H1 (cell line): ENCODE measurements at regions not wholly inside any gene's neighbourhood (a gene's known extent, or its start where the extent isn't known, plus 50 kb on each side); places are given as distances from the start of the nearest gene placed in this dataset.

ENCODE experiments used
- CTCF ChIA-PET: fragments of 300-600 bp; sonication (Branson Sonifier 250); formaldehyde crosslinking; loops from one replicate; lab custom pipeline; 2021; ENCODE audit not compliant: partially characterized antibody; lab: Charles Lee
- POLR2A ChIA-PET: fragments of 300-600 bp; sonication (Branson Sonifier 250); formaldehyde crosslinking; loops from one replicate; lab custom pipeline; 2021; ENCODE audit warnings: inconsistent platforms; ENCODE audit not compliant: partially characterized antibody; lab: Charles Lee
- DNase-seq, 2 experiments: peaks; one replicate each; pipeline versions ENCODE4 v3.0.0 to v3.0.0-alpha.2; 2010 to 2022; ENCODE audit warnings: low spot score in 2 of 2, low read depth in 1 of 2, mixed read lengths in 1 of 2
- FAIRE-seq: peaks from 2 replicates; lab custom pipeline; 2011; peaks lifted over from hg19 to GRCh38; lab: Jason Lieb, UNC
- H2AFZ ChIP-seq: 2 replicates; pipeline ENCODE4 v1.8.1; 2012; ENCODE audit warnings: low read length, inconsistent platforms
- H2AK5ac ChIP-seq: 2 replicates; pipeline ENCODE4 v1.6.1; 2013; ENCODE audit warnings: low read depth, low read length
- H2BK120ac ChIP-seq: replicated peaks from 2 replicates; pipeline ENCODE3; 2013; ENCODE audit warnings: low read depth, low read length, inconsistent platforms
- H2BK12ac ChIP-seq: 2 replicates; pipeline ENCODE4 v1.6.1; 2013; ENCODE audit warnings: low read depth, low read length
- H2BK15ac ChIP-seq: 2 replicates; pipeline ENCODE4 v1.6.1; 2013; ENCODE audit warnings: low read length
- H2BK20ac ChIP-seq: 2 replicates; pipeline ENCODE4 v1.6.1; 2013; ENCODE audit warnings: low read length
- H2BK5ac ChIP-seq: 2 replicates; pipeline ENCODE4 v1.6.1; 2013; ENCODE audit warnings: low read depth, low read length
- H3K14ac ChIP-seq: 2 replicates; pipeline ENCODE4 v1.6.1; 2013; ENCODE audit warnings: inconsistent platforms; ENCODE audit not compliant: insufficient read length
- H3K18ac ChIP-seq: 2 replicates; pipeline ENCODE4 v1.6.1; 2013; ENCODE audit warnings: low read length; ENCODE audit errors: extremely low read depth
- H3K23ac ChIP-seq: 2 replicates; pipeline ENCODE4 v1.6.1; 2013; ENCODE audit warnings: inconsistent platforms; ENCODE audit not compliant: insufficient read length
- H3K23me2 ChIP-seq: 2 replicates; pipeline ENCODE4 v1.6.1; 2013; ENCODE audit warnings: low read depth, low read length
- H3K27ac ChIP-seq: 2 replicates; pipeline ENCODE4 v1.6.1; 2011; ENCODE audit warnings: low read depth, low read length, inconsistent platforms
- H3K27me3 ChIP-seq, 4 experiments: replicated peaks in 1 of 4; 1 replicate in 1 of 4; 2 replicates in 3 of 4; pipeline versions ENCODE4 v1.6.1 to v1.8.1; 2011 to 2013; ENCODE audit warnings: low read length in 3 of 4, mild to moderate bottlenecking in 3 of 4, inconsistent platforms in 2 of 4, mixed read lengths in 2 of 4, moderate library complexity in 1 of 4; ENCODE audit not compliant: control insufficient read depth in 3 of 4, insufficient read depth in 3 of 4; ENCODE audit errors: extremely low read depth in 1 of 4
- H3K36me3 ChIP-seq, 4 experiments: 2 replicates each; pipeline versions ENCODE4 v1.6.1 to v1.8.1; 2011 to 2013; ENCODE audit warnings: mild to moderate bottlenecking in 4 of 4, low read length in 3 of 4, moderate library complexity in 2 of 4, control low read depth in 1 of 4, inconsistent platforms in 1 of 4; ENCODE audit not compliant: insufficient read depth in 4 of 4, control insufficient read depth in 2 of 4
- H3K4ac ChIP-seq: replicated peaks from 2 replicates; pipeline ENCODE3; 2013; ENCODE audit warnings: low read length, low read depth, mixed read lengths, inconsistent platforms; ENCODE audit not compliant: insufficient read length
- H3K4me1 ChIP-seq, 4 experiments: replicated peaks in 1 of 4; 1 replicate in 1 of 4; 2 replicates in 3 of 4; pipeline versions ENCODE4 v1.6.1 to v1.8.1; 2011 to 2013; ENCODE audit warnings: low read length in 3 of 4, inconsistent platforms in 2 of 4, mixed read lengths in 1 of 4; ENCODE audit not compliant: insufficient read depth in 4 of 4, control insufficient read depth in 3 of 4
- H3K4me2 ChIP-seq, 2 experiments: 2 replicates each; pipeline versions ENCODE4 v1.6.1 to v1.8.1; 2011 to 2013; ENCODE audit warnings: low read depth in 2 of 2, low read length in 2 of 2, control low read depth in 1 of 2, inconsistent platforms in 1 of 2, mild to moderate bottlenecking in 1 of 2; ENCODE audit not compliant: insufficient read depth in 1 of 2
- H3K4me3 ChIP-seq, 4 experiments: fragments of 200-600, 300-600 bp in 1 of 4; sonication (generic), shearing (Covaris generic), sonication (Bioruptor Twin) in 1 of 4; 2 replicates each; pipeline versions ENCODE4 v1.5.1 to v1.8.1; 2011 to 2016; ENCODE audit warnings: low read length in 4 of 4, low read depth in 3 of 4, control low read depth in 2 of 4, inconsistent platforms in 2 of 4, mild to moderate bottlenecking in 2 of 4, mixed read lengths in 1 of 4, moderate library complexity in 1 of 4; ENCODE audit not compliant: insufficient read depth in 2 of 4; ENCODE audit errors: extremely low read depth in 1 of 4
- H3K56ac ChIP-seq: replicated peaks from 2 replicates; pipeline ENCODE3; 2013; ENCODE audit warnings: low read depth, mild to moderate bottlenecking, mixed read lengths, low read length, inconsistent platforms; ENCODE audit not compliant: insufficient read length
- H3K79me1 ChIP-seq: 2 replicates; pipeline ENCODE4 v1.6.1; 2013; ENCODE audit warnings: low read depth, low read length, control low read depth
- H3K79me2 ChIP-seq, 2 experiments: 2 replicates each; pipeline versions ENCODE4 v1.6.1 to v1.8.1; 2012 to 2013; ENCODE audit warnings: low read length in 2 of 2, mild to moderate bottlenecking in 2 of 2, inconsistent platforms in 1 of 2; ENCODE audit not compliant: insufficient read depth in 2 of 2, control insufficient read depth in 1 of 2
- H3K9ac ChIP-seq, 4 experiments: replicated peaks in 1 of 4; 1 replicate in 1 of 4; 2 replicates in 3 of 4; pipeline versions ENCODE4 v1.6.1 to v1.8.1; 2011 to 2013; ENCODE audit warnings: low read depth in 3 of 4, low read length in 3 of 4, control low read depth in 2 of 4, mild to moderate bottlenecking in 2 of 4, moderate library complexity in 2 of 4, inconsistent platforms in 1 of 4; ENCODE audit errors: extremely low read depth in 1 of 4
- H3K9me3 ChIP-seq, 2 experiments: 2 replicates each; pipeline versions ENCODE4 v1.6.1 to v1.8.1; 2012 to 2013; ENCODE audit warnings: mild to moderate bottlenecking in 2 of 2, moderate library complexity in 2 of 2, control low read depth in 1 of 2, inconsistent platforms in 1 of 2, low read depth in 1 of 2, low read length in 1 of 2, mixed read lengths in 1 of 2; ENCODE audit not compliant: insufficient read depth in 2 of 2
- H4K20me1 ChIP-seq, 2 experiments: replicated peaks in 1 of 2; 2 replicates each; pipeline versions ENCODE3 to v1.8.1; 2011 to 2013; ENCODE audit warnings: inconsistent platforms in 2 of 2, low read length in 2 of 2, mild to moderate bottlenecking in 1 of 2; ENCODE audit not compliant: insufficient read depth in 2 of 2, control insufficient read depth in 1 of 2
- H4K5ac ChIP-seq: 2 replicates; pipeline ENCODE4 v1.6.1; 2013; ENCODE audit warnings: low read length, low read depth, mixed read lengths, inconsistent platforms; ENCODE audit not compliant: insufficient read length
- H4K8ac ChIP-seq: 2 replicates; pipeline ENCODE4 v1.8.0; 2013; ENCODE audit warnings: mild to moderate bottlenecking, moderate library complexity, low read length, inconsistent platforms; ENCODE audit not compliant: insufficient read depth; ENCODE audit errors: extremely low read depth
- H4K91ac ChIP-seq: replicated peaks from 2 replicates; pipeline ENCODE3; 2013; ENCODE audit warnings: low read length, mixed read lengths, inconsistent platforms; ENCODE audit not compliant: insufficient read length
- CTBP2 ChIP-seq: IDR thresholded peaks from 2 replicates; pipeline ENCODE4 v1.7.0; 2011; ENCODE audit warnings: borderline replicate concordance, mild to moderate bottlenecking, moderate library complexity, mixed read lengths, low read length; ENCODE audit not compliant: insufficient read depth, insufficient read length
- CTCF ChIP-seq, 3 experiments: IDR thresholded peaks; 1 replicate in 2 of 3; 2 replicates in 1 of 3; pipeline versions ENCODE4 v1.5.1 to v1.6.1; 2011; ENCODE audit warnings: low read length in 3 of 3, mild to moderate bottlenecking in 3 of 3, inconsistent platforms in 2 of 3, low read depth in 1 of 3, moderate library complexity in 1 of 3; ENCODE audit not compliant: insufficient read depth in 1 of 3; ENCODE audit errors: control extremely low read depth in 1 of 3
- EZH2 ChIP-seq: fragments of 200-600 bp; sonication (generic); IDR thresholded peaks from 2 replicates; pipeline ENCODE4 v1.7.1; 2012; ENCODE audit warnings: low read depth, mild to moderate bottlenecking, moderate library complexity, low read length, inconsistent platforms; ENCODE audit not compliant: severe bottlenecking
- GABPA ChIP-seq: IDR thresholded peaks from 2 replicates; pipeline ENCODE4 v1.6.1; 2011; ENCODE audit warnings: mild to moderate bottlenecking, low read length, moderate library complexity, borderline replicate concordance; ENCODE audit not compliant: insufficient read depth
- MAFK ChIP-seq: IDR thresholded peaks from 2 replicates; pipeline ENCODE4 v1.6.1; 2012; ENCODE audit warnings: low read depth, mild to moderate bottlenecking, improper control_type of control experiment, low read length
- MAX ChIP-seq: IDR thresholded peaks from 2 replicates; pipeline ENCODE4 v1.6.1; 2012; ENCODE audit warnings: inconsistent platforms
- NANOG ChIP-seq: IDR thresholded peaks from 2 replicates; pipeline ENCODE4 v1.6.1; 2011; ENCODE audit warnings: low read length, low read depth, mild to moderate bottlenecking, inconsistent platforms; ENCODE audit not compliant: insufficient read depth, poor library complexity, severe bottlenecking
- POU5F1 ChIP-seq: IDR thresholded peaks from 2 replicates; pipeline ENCODE4 v1.6.1; 2011; ENCODE audit warnings: low read depth, mild to moderate bottlenecking, low read length, moderate library complexity
- RXRA ChIP-seq: IDR thresholded peaks from 2 replicates; pipeline ENCODE4 v1.6.1; 2011; ENCODE audit warnings: low read depth, mild to moderate bottlenecking, low read length, moderate library complexity; ENCODE audit not compliant: insufficient read depth
- SIX5 ChIP-seq: IDR thresholded peaks from 2 replicates; pipeline ENCODE4 v1.6.1; 2011; ENCODE audit warnings: mild to moderate bottlenecking, low read depth, low read length
- SP4 ChIP-seq: IDR thresholded peaks from 2 replicates; pipeline ENCODE4 v1.6.1; 2012; ENCODE audit warnings: low read length, inconsistent platforms
- TEAD4 ChIP-seq: IDR thresholded peaks from 2 replicates; pipeline ENCODE4 v1.6.1; 2012; ENCODE audit warnings: low read depth, low read length, inconsistent platforms, mixed read lengths
- WGBS, 2 experiments: shearing (Covaris generic) in 1 of 2; methylation state at CpG; one replicate each; pipeline versions ENCODE4 v1.1.6 to v1.1.7; 2013 to 2015; ENCODE audit warnings: low lambda C conversion rate in 2 of 2, mixed read lengths in 2 of 2, inconsistent platforms in 1 of 2, low coverage in 1 of 2, missing lambda C conversion rate in 1 of 2; ENCODE audit not compliant: insufficient replicate concordance in 2 of 2, insufficient coverage in 1 of 2, insufficient read length in 1 of 2; ENCODE audit errors: extremely low coverage in 1 of 2, missing lambda C conversion rate in 1 of 2; 5-methylcytosine and 5-hydroxymethylcytosine counted together

- H3K4me3 ChIP-seq: no peak overlapping the region
- no peak overlapping the region for H4K91ac ChIP-seq
- H4K8ac ChIP-seq: no peak overlapping the region
- H3K18ac ChIP-seq: no peak overlapping the region
- H2BK15ac ChIP-seq: no peak overlapping the region
- FAIRE-seq (no peak), DNase-seq (no peak)
- H3K23ac ChIP-seq: no peak overlapping the region
- no peaks in the 10 kb centered on the region for H3K79me1 ChIP-seq
- H4K20me1 ChIP-seq: no peaks in the 10 kb centered on the region
- ChIA-PET CTCF (no interaction called here), POLR2A (no interaction called here)
- no peaks in the 10 kb centered on the region for H3K4me1 ChIP-seq
- 67% methylated on average over 4 of the region's 4 CpGs; no CpG with 5 or more reads in 1 of the 2 experiments for WGBS, 2 experiments
- no peak overlapping the region for H3K4ac ChIP-seq
- no peaks in the 10 kb centered on the region for H3K79me2 ChIP-seq
- no peak overlapping the region for H3K4me2 ChIP-seq
- no peak overlapping the region for H2BK12ac ChIP-seq
- no peak overlapping the region for H2BK5ac ChIP-seq
- no peak overlapping the region for H3K27ac ChIP-seq
- no peaks in the 10 kb centered on the region for H3K36me3 ChIP-seq
- no peak overlapping the region for H2BK120ac ChIP-seq
- H2BK20ac ChIP-seq: no peak overlapping the region
- H3K27me3 ChIP-seq: no peaks in the 10 kb centered on the region
- no peak overlapping the region for H3K56ac ChIP-seq
- H4K5ac ChIP-seq: no peak overlapping the region
- no peak overlapping the region for H3K14ac ChIP-seq
- H3K23me2 ChIP-seq: no peaks in the 10 kb centered on the region
- H3K9ac ChIP-seq: no peak overlapping the region
- H3K9me3 ChIP-seq: peaks cover 20 to 45% of the 10 kb centered on the region in 2 experiments
- no peak overlapping the region for H2AFZ ChIP-seq
- H2AK5ac ChIP-seq: no peak overlapping the region
- TF ChIP-seq CTBP2 (no peak), MAX (no peak), MAFK (no peak), NANOG (no peak), POU5F1 (no peak), SP4 (no peak), CTCF (IDR thresholded peaks at IDR 0.05; ENCODE audit: control extremely low read depth in 1 of 3, insufficient read depth in 1 of 3, low read depth in 1 of 3, low read length in 3 of 3) (no peak), EZH2 (no peak), RXRA (no peak), TEAD4 (no peak), GABPA (no peak), SIX5 (no peak)
Observed at GRCh38 chr7:153838591-153838990, 213.6 kb upstream of the DPP6 start.
